Adrenal gland (tissue), 9 donors: ENCODE measurements at regions not wholly inside any gene's neighbourhood (a gene's known extent, or its start where the extent isn't known, plus 50 kb on each side); places are given as distances from the start of the nearest gene placed in this dataset.

Experiments
- DNase-seq, 7 donors: peaks; one replicate each; pipeline ENCODE4 v3.0.0-alpha.2; 2019 to 2020
- H3K27ac ChIP-seq, 5 donors: fragments of 200-600 bp; sonication (generic) in 4 of 5; 1 replicate in 3 of 5; 2 replicates in 2 of 5; pipeline versions ENCODE4 v1.5.1 to v1.8.0; 2016 to 2020; ENCODE audit warnings: mild to moderate bottlenecking in 1 of 5
- H3K27me3 ChIP-seq: fragments of 200-600 bp; 2 replicates; pipeline ENCODE4 v1.8.0; 2021
- H3K36me3 ChIP-seq, 2 donors: fragments of 200-600 bp; replicated peaks in 1 of 2; 1 replicate in 1 of 2; 2 replicates in 1 of 2; pipeline versions ENCODE4 v1.5.1 to v1.8.0; 2018 to 2022
- H3K4me1 ChIP-seq, 2 donors: fragments of 200-600 bp; replicated peaks in 1 of 2; 1 replicate in 1 of 2; 2 replicates in 1 of 2; pipeline versions ENCODE4 v1.5.1 to v1.8.0; 2018 to 2021
- H3K4me3 ChIP-seq, 4 donors: fragments of 200-600 bp; sonication (generic) in 3 of 4; one replicate each; pipeline ENCODE4 v1.5.1; 2016 to 2018
- H3K9me3 ChIP-seq, 3 donors: fragments of 200-600 bp; sonication (generic) in 1 of 3; replicated peaks in 1 of 3; 1 replicate in 2 of 3; 2 replicates in 1 of 3; pipeline versions ENCODE4 v1.5.1 to v1.8.0; 2016 to 2021
- CTCF ChIP-seq, 6 experiments: fragments of 450-650 bp in 4 of 6; fragments of 200-600 bp in 2 of 6; sonication (generic) in 1 of 6; IDR thresholded peaks; 1 replicate in 5 of 6; 2 replicates in 1 of 6; pipeline versions ENCODE4 v1.5.1 to v1.8.0; 2016 to 2021; ENCODE audit warnings: antibody characterized with exemption in 6 of 6, mild to moderate bottlenecking in 2 of 6, moderate library complexity in 1 of 6
- POLR2A ChIP-seq, 2 donors: fragments of 450-650 bp; IDR thresholded peaks; one replicate each; pipeline ENCODE4 v1.6.1; 2017; ENCODE audit warnings: antibody characterized with exemption in 2 of 2, mild to moderate bottlenecking in 2 of 2, moderate library complexity in 1 of 2
- WGBS, 4 donors: extraction: QIAGEN DNeasy Blood & Tissue Kit in 2 of 4; methylation state at CpG; one replicate each; pipeline versions ENCODE4 v1.1.5 to v1.1.7; 2013 to 2017; 5-methylcytosine and 5-hydroxymethylcytosine counted together
- intact Hi-C, 2 donors: fragments of 100-400 bp; cut with DNase I; formaldehyde crosslinking; loops; one replicate each; pipeline versions ENCODE4 v1.14.1 to v1.15.0; 2022 to 2023
- donor health status: healthy with polysubstance abuse.
- donor health status: Bipolar disorder and iron deficiency.
- donor health status: DM: yes; HTN: yes; CAD: no.
- donor health status: DM: no; HTN: no; CAD: no.
- donor health status: DM: no; HTN: no; CAD: no.

- WGBS, 4 donors, result 83 to 90% (median 85%) methylated on average over 10 of the region's 10 CpGs
Measured at GRCh38 chr9:88645879-88646199, 110.9 kb downstream of the NXNL2 start.

GRCh38 chr9:88646539-88647300, 111.7 kb downstream of the NXNL2 start:
- no peaks in the 10 kb centered on the region for H3K36me3 ChIP-seq
- no peak overlapping the region for H3K4me3 ChIP-seq
- intact Hi-C loops, result no loop called here
- H3K9me3 ChIP-seq, result no peaks in the 10 kb centered on the region
- H3K27ac ChIP-seq, result no peak overlapping the region
- DNase-seq, result no peak
- 84 to 89% (median 86%) methylated on average over 8 of the region's 8 CpGs for WGBS, 4 donors
- H3K27me3 ChIP-seq, result no peaks in the 10 kb centered on the region
- H3K4me1 ChIP-seq, result peaks cover 0 to 3% of the 10 kb centered on the region in 2 donors
- TF ChIP-seq POLR2A (IDR thresholded peaks at IDR 0.05) (no peak), CTCF (IDR thresholded peaks at IDR 0.05) (no peak)

More at GRCh38 chr9:88645879-88646199, 110.9 kb downstream of the NXNL2 start:
- TF ChIP-seq POLR2A (IDR thresholded peaks at IDR 0.05) (no peak), CTCF (IDR thresholded peaks at IDR 0.05) (no peak)
- no peak for DNase-seq
- intact Hi-C loops, result no loop called here
- H3K4me1 ChIP-seq, result peaks cover 0 to 3% of the 10 kb centered on the region in 2 donors
- no peak overlapping the region for H3K4me3 ChIP-seq
- no peaks in the 10 kb centered on the region for H3K27me3 ChIP-seq
- H3K27ac ChIP-seq, result peak overlapping the region in 1 of 5 donors; percentile 42
- no peaks in the 10 kb centered on the region for H3K36me3 ChIP-seq
- H3K9me3 ChIP-seq, result no peaks in the 10 kb centered on the region

- TF ChIP-seq CTCF (IDR thresholded peaks at IDR 0.05), result peak in 5 of 6 experiments; percentile 24 to 40 (median 29)
- no peak for TF ChIP-seq POLR2A (IDR thresholded peaks at IDR 0.05)
- intact Hi-C loops, result no loop called here
- 41 to 52% (median 45%) methylated on average over 9 to 10 of the region's 10 CpGs for WGBS, 4 donors
- no peaks in the 10 kb centered on the region for H3K9me3 ChIP-seq
- H3K27me3 ChIP-seq, result no peaks in the 10 kb centered on the region
- H3K27ac ChIP-seq, result peak overlapping the region in 2 of 5 donors; percentile 38 to 82
- DNase-seq, result peak; percentile 85 to 97 (median 94)
- H3K36me3 ChIP-seq, result no peaks in the 10 kb centered on the region
- peak overlapping the region in 1 of 4 donors; percentile 16 for H3K4me3 ChIP-seq
- H3K4me1 ChIP-seq, result peaks cover 0 to 12% of the 10 kb centered on the region in 2 donors
Measured at GRCh38 chr9:88651682-88652633, 117.0 kb downstream of the NXNL2 start.

- H3K27ac ChIP-seq, result peak overlapping the region in 2 of 5 donors; percentile 32 to 82
- H3K4me1 ChIP-seq, result peaks cover 0 to 12% of the 10 kb centered on the region in 2 donors
- TF ChIP-seq POLR2A (IDR thresholded peaks at IDR 0.05), result no peak
- TF ChIP-seq CTCF (IDR thresholded peaks at IDR 0.05), result no peak
- no peaks in the 10 kb centered on the region for H3K27me3 ChIP-seq
- H3K9me3 ChIP-seq, result no peaks in the 10 kb centered on the region
- intact Hi-C loops, result no loop called here
- H3K36me3 ChIP-seq, result no peaks in the 10 kb centered on the region
- WGBS, 4 donors, result 61 to 74% (median 70%) methylated on average over 1 of the region's 1 CpG
- no peak overlapping the region for H3K4me3 ChIP-seq
- no peak for DNase-seq
Measured at GRCh38 chr9:88652876-88653275, 117.9 kb downstream of the NXNL2 start.
